GM23338 (cell line): ENCODE measurements at regions not wholly inside any gene's neighbourhood (a gene's known extent, or its start where the extent isn't known, plus 50 kb on each side); places are given as distances from the start of the nearest gene placed in this dataset.

Source experiments
- ATAC-seq: fragments of 200-7000 bp; cut with Tn5 transposase; 3 replicates; pipeline ENCODE4 v1.9.1; 2020
- DNase-seq: peaks from one replicate; pipeline ENCODE4 v3.0.0-alpha.2; 2015; ENCODE audit warnings: low spot score
- H2AFZ ChIP-seq: fragments of 200-600 bp; sonication (generic); 2 replicates; pipeline ENCODE4 v1.8.0; 2016; ENCODE audit warnings: antibody characterized with exemption, mild to moderate bottlenecking, moderate library complexity
- H3F3A ChIP-seq: fragments of 200-600 bp; sonication (generic); replicated peaks from 2 replicates; pipeline ENCODE4 v1.8.0; 2017; ENCODE audit warnings: antibody characterized with exemption, mixed run types, low read depth
- H3K27ac ChIP-seq: fragments of 200-600 bp; sonication (generic); 2 replicates; pipeline ENCODE4 v1.6.1; 2016; ENCODE audit warnings: low read depth
- H3K27me3 ChIP-seq: fragments of 200-600 bp; sonication (generic); 2 replicates; pipeline ENCODE4 v1.8.0; 2016; ENCODE audit warnings: mild to moderate bottlenecking, mixed run types, moderate library complexity; ENCODE audit not compliant: insufficient read depth
- H3K36me3 ChIP-seq: fragments of 200-600 bp; sonication (generic); 2 replicates; pipeline ENCODE4 v1.8.0; 2016; ENCODE audit warnings: mild to moderate bottlenecking; ENCODE audit not compliant: insufficient read depth
- H3K4me1 ChIP-seq: fragments of 200-600 bp; sonication (generic); 2 replicates; pipeline ENCODE4 v1.8.0; 2016; ENCODE audit warnings: mild to moderate bottlenecking, moderate library complexity; ENCODE audit not compliant: insufficient read depth
- H3K4me2 ChIP-seq: fragments of 200-600 bp; sonication (generic); 2 replicates; pipeline ENCODE4 v1.7.1; 2017; ENCODE audit warnings: mixed run types
- H3K4me3 ChIP-seq: fragments of 200-600 bp; sonication (generic); 2 replicates; pipeline ENCODE4 v1.6.1; 2016; ENCODE audit warnings: mixed run types
- H3K79me2 ChIP-seq: fragments of 200-600 bp; sonication (generic); replicated peaks from 2 replicates; pipeline ENCODE4 v1.8.0; 2017; ENCODE audit warnings: mild to moderate bottlenecking; ENCODE audit not compliant: insufficient read depth
- H3K9me2 ChIP-seq: fragments of 200-600 bp; sonication (generic); 2 replicates; pipeline ENCODE4 v1.8.0; 2017; ENCODE audit not compliant: insufficient read depth
- H4K20me1 ChIP-seq: fragments of 200-600 bp; sonication (generic); replicated peaks from 2 replicates; pipeline ENCODE4 v1.8.0; 2017; ENCODE audit warnings: mild to moderate bottlenecking; ENCODE audit not compliant: insufficient read depth
- H3K27ac Mint-ChIP-seq: 2 replicates; pipeline ENCODE4 v1.8.0; 2020; ENCODE audit warnings: inconsistent platforms, mild to moderate bottlenecking, moderate library complexity, mixed read lengths
- H3K27me3 Mint-ChIP-seq: 3 replicates; pipeline ENCODE4 v1.8.0; 2022; ENCODE audit warnings: low read depth, mild to moderate bottlenecking, moderate library complexity, mixed read lengths, inconsistent platforms; ENCODE audit not compliant: insufficient read depth, poor library complexity
- H3K36me3 Mint-ChIP-seq: 3 replicates; pipeline ENCODE4 v1.8.0; 2021; ENCODE audit warnings: low read depth, mild to moderate bottlenecking, inconsistent platforms, moderate library complexity, mixed read lengths
- H3K4me1 Mint-ChIP-seq: 3 replicates; pipeline ENCODE4 v1.8.0; 2020; ENCODE audit warnings: mild to moderate bottlenecking, inconsistent platforms, mixed read lengths
- H3K4me3 Mint-ChIP-seq: 3 replicates; pipeline ENCODE4 v1.8.0; 2021; ENCODE audit warnings: moderate library complexity, mild to moderate bottlenecking, inconsistent platforms, mixed read lengths
- H3K9me3 Mint-ChIP-seq: 3 replicates; pipeline ENCODE4 v1.8.0; 2020; ENCODE audit warnings: moderate library complexity, mild to moderate bottlenecking, inconsistent platforms, mixed read lengths
- CREB1 ChIP-seq: fragments of 250-450 bp; sonication (Bioruptor Pico); IDR thresholded peaks from 2 replicates; pipeline ENCODE4 v1.5.0; 2020; ENCODE audit warnings: low read depth, mild to moderate bottlenecking, moderate library complexity
- EZH2 ChIP-seq: fragments of 200-600 bp; sonication (generic); IDR thresholded peaks from one replicate; pipeline ENCODE4 v1.8.0; 2017; ENCODE audit warnings: antibody characterized with exemption, mild to moderate bottlenecking, low read depth; ENCODE audit not compliant: unreplicated experiment
- EZH2phosphoT487 ChIP-seq: fragments of 200-600 bp; sonication (generic); IDR thresholded peaks from one replicate; pipeline ENCODE4 v1.8.1; 2018; ENCODE audit warnings: antibody characterized with exemption; ENCODE audit not compliant: unreplicated experiment
- JUNB ChIP-seq: IDR thresholded peaks from one replicate; pipeline ENCODE4 v1.6.1; 2016; ENCODE audit warnings: antibody characterized with exemption; ENCODE audit not compliant: unreplicated experiment
- NANOG ChIP-seq: IDR thresholded peaks from 2 replicates; pipeline ENCODE4 v1.6.1; 2016; ENCODE audit warnings: antibody characterized with exemption, borderline replicate concordance
- POLR2AphosphoS5 ChIP-seq: IDR thresholded peaks from 2 replicates; pipeline ENCODE4 v1.6.1; 2016; ENCODE audit warnings: antibody characterized with exemption, low read depth
- STAT1 ChIP-seq: IDR thresholded peaks from one replicate; pipeline ENCODE4 v1.6.1; 2016; ENCODE audit warnings: antibody characterized with exemption; ENCODE audit not compliant: unreplicated experiment
- ZNF114 ChIP-seq: fragments of 250-450 bp; sonication (Bioruptor Pico); IDR thresholded peaks from 2 replicates; pipeline ENCODE4 v1.5.0; 2020; ENCODE audit warnings: mild to moderate bottlenecking, moderate library complexity
- ZNF331 ChIP-seq: fragments of 250-450 bp; sonication (Bioruptor Pico); IDR thresholded peaks from 2 replicates; pipeline ENCODE4 v1.5.0; 2020; ENCODE audit warnings: low read depth, mild to moderate bottlenecking, moderate library complexity
- TF ChIP-seq, protein P1 (sequence below): IDR thresholded peaks from one replicate; pipeline ENCODE4 v1.6.1; 2018; ENCODE audit warnings: antibody characterized with exemption; ENCODE audit not compliant: unreplicated experiment
- TF ChIP-seq, protein P2 (sequence below): IDR thresholded peaks from 2 replicates; pipeline ENCODE4 v1.6.1; 2016; ENCODE audit warnings: antibody characterized with exemption
- TF ChIP-seq, protein P3 (sequence below): fragments of 250-450 bp; sonication (Bioruptor Pico); IDR thresholded peaks from 2 replicates; pipeline ENCODE4 v1.5.0; 2020; ENCODE audit warnings: mild to moderate bottlenecking, moderate library complexity
- TF ChIP-seq, protein P4 (sequence below), 2 experiments: fragments of 200-600 bp in 1 of 2; sonication (generic) in 1 of 2; conservative IDR thresholded peaks; 2 replicates each; pipeline versions ENCODE4 v1.5.1 to v1.6.1; 2016 to 2017; ENCODE audit warnings: antibody characterized with exemption in 2 of 2, low read depth in 2 of 2, mild to moderate bottlenecking in 2 of 2, moderate library complexity in 1 of 2

DNA sequence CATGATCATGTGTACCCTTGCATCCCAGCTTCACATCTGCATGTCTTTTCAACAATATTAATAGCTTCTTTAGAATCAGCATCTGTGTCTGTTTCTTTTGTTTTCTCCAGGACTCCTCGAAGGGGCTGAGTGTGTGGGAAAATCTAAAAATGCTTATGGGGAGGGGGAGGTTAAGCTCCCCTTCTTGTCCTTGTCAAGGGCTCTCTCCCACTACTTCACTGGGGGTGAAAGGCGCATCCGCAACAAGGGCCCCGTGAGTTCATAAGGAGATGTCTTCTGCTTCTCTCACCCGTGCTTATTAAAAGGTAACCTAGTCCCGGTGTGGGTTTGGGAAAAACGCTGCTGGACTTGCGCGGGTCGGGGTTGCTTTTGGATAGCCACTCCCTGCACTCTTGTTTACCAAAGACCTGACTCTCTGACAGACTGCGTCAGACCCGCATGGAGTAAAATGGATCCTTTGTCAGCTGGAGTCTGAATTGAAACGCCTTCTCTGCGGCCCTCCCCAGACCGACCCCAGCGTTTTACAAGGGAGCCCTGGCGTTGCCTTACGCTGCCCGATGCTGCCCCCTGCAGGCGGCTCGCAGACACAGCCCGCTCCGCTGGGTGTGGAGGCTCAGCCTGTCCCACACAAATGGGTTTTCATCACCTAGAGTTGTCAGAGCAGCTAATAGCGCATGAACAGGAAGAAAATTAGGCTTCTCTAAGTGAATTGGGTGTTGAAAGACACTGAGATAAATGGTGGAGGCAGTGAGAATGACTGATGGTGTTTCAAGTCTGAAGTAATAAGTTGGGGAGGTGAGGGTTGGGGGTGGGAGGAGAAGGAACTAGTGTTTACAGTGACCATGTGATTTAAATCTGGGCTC is 53.8 kb downstream of the IER5 start:
- H3K36me3 ChIP-seq, result no peaks in the 10 kb centered on the region
- peaks cover 4% of the 10 kb centered on the region; the same call in 1 of the 2 replicates for H3K27me3 ChIP-seq
- H3K9me2 ChIP-seq, result no peaks in the 10 kb centered on the region
- H3K4me3 ChIP-seq, result peak overlapping the region; percentile 46
- Mint-ChIP-seq H3K36me3 (no peaks in the 10 kb centered on the region; the same call in 2 of the 3 replicates), H3K4me3 (peak overlapping the region; percentile 68), H3K4me1 (peaks cover 7% of the 10 kb centered on the region), H3K27me3 (peaks cover 11% of the 10 kb centered on the region), H3K27ac (0 out of 2 replicates have a peak overlapping the region, but pooled peaks have one; percentile 65), H3K9me3 (no peaks in the 10 kb centered on the region; the same call in 2 of the 3 replicates)
- no peaks in the 10 kb centered on the region for H3F3A ChIP-seq
- no peaks in the 10 kb centered on the region for H3K79me2 ChIP-seq
- TF ChIP-seq ZNF114 (no peak), JUNB (no peak), NANOG (no peak), CREB1 (CRISPR knock-in tag) (peak; percentile 27; the same call in 1 of the 2 replicates), EZH2 (no peak), POLR2AphosphoS5 (no peak), EZH2phosphoT487 (no peak), STAT1 (no peak), ZNF331 (CRISPR knock-in tag) (no peak)
- TF ChIP-seq, protein P1, sequence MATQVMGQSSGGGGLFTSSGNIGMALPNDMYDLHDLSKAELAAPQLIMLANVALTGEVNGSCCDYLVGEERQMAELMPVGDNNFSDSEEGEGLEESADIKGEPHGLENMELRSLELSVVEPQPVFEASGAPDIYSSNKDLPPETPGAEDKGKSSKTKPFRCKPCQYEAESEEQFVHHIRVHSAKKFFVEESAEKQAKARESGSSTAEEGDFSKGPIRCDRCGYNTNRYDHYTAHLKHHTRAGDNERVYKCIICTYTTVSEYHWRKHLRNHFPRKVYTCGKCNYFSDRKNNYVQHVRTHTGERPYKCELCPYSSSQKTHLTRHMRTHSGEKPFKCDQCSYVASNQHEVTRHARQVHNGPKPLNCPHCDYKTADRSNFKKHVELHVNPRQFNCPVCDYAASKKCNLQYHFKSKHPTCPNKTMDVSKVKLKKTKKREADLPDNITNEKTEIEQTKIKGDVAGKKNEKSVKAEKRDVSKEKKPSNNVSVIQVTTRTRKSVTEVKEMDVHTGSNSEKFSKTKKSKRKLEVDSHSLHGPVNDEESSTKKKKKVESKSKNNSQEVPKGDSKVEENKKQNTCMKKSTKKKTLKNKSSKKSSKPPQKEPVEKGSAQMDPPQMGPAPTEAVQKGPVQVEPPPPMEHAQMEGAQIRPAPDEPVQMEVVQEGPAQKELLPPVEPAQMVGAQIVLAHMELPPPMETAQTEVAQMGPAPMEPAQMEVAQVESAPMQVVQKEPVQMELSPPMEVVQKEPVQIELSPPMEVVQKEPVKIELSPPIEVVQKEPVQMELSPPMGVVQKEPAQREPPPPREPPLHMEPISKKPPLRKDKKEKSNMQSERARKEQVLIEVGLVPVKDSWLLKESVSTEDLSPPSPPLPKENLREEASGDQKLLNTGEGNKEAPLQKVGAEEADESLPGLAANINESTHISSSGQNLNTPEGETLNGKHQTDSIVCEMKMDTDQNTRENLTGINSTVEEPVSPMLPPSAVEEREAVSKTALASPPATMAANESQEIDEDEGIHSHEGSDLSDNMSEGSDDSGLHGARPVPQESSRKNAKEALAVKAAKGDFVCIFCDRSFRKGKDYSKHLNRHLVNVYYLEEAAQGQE, result no peak
- TF ChIP-seq, protein P2, sequence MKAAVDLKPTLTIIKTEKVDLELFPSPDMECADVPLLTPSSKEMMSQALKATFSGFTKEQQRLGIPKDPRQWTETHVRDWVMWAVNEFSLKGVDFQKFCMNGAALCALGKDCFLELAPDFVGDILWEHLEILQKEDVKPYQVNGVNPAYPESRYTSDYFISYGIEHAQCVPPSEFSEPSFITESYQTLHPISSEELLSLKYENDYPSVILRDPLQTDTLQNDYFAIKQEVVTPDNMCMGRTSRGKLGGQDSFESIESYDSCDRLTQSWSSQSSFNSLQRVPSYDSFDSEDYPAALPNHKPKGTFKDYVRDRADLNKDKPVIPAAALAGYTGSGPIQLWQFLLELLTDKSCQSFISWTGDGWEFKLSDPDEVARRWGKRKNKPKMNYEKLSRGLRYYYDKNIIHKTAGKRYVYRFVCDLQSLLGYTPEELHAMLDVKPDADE, result no peak
- TF ChIP-seq, protein P3, sequence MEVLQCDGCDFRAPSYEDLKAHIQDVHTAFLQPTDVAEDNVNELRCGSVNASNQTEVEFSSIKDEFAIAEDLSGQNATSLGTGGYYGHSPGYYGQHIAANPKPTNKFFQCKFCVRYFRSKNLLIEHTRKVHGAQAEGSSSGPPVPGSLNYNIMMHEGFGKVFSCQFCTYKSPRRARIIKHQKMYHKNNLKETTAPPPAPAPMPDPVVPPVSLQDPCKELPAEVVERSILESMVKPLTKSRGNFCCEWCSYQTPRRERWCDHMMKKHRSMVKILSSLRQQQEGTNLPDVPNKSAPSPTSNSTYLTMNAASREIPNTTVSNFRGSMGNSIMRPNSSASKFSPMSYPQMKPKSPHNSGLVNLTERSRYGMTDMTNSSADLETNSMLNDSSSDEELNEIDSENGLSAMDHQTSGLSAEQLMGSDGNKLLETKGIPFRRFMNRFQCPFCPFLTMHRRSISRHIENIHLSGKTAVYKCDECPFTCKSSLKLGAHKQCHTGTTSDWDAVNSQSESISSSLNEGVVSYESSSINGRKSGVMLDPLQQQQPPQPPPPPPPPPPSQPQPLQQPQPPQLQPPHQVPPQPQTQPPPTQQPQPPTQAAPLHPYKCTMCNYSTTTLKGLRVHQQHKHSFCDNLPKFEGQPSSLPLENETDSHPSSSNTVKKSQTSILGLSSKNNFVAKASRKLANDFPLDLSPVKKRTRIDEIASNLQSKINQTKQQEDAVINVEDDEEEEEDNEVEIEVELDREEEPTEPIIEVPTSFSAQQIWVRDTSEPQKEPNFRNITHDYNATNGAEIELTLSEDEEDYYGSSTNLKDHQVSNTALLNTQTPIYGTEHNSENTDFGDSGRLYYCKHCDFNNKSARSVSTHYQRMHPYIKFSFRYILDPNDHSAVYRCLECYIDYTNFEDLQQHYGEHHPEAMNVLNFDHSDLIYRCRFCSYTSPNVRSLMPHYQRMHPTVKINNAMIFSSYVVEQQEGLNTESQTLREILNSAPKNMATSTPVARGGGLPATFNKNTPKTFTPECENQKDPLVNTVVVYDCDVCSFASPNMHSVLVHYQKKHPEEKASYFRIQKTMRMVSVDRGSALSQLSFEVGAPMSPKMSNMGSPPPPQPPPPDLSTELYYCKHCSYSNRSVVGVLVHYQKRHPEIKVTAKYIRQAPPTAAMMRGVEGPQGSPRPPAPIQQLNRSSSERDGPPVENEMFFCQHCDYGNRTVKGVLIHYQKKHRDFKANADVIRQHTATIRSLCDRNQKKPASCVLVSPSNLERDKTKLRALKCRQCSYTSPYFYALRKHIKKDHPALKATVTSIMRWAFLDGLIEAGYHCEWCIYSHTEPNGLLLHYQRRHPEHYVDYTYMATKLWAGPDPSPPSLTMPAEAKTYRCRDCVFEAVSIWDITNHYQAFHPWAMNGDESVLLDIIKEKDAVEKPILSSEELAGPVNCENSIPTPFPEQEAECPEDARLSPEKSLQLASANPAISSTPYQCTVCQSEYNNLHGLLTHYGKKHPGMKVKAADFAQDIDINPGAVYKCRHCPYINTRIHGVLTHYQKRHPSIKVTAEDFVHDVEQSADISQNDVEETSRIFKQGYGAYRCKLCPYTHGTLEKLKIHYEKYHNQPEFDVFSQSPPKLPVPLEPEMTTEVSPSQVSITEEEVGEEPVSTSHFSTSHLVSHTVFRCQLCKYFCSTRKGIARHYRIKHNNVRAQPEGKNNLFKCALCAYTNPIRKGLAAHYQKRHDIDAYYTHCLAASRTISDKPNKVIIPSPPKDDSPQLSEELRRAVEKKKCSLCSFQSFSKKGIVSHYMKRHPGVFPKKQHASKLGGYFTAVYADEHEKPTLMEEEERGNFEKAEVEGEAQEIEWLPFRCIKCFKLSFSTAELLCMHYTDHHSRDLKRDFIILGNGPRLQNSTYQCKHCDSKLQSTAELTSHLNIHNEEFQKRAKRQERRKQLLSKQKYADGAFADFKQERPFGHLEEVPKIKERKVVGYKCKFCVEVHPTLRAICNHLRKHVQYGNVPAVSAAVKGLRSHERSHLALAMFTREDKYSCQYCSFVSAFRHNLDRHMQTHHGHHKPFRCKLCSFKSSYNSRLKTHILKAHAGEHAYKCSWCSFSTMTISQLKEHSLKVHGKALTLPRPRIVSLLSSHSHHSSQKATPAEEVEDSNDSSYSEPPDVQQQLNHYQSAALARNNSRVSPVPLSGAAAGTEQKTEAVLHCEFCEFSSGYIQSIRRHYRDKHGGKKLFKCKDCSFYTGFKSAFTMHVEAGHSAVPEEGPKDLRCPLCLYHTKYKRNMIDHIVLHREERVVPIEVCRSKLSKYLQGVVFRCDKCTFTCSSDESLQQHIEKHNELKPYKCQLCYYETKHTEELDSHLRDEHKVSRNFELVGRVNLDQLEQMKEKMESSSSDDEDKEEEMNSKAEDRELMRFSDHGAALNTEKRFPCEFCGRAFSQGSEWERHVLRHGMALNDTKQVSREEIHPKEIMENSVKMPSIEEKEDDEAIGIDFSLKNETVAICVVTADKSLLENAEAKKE, result no peak
- TF ChIP-seq, protein P4, sequence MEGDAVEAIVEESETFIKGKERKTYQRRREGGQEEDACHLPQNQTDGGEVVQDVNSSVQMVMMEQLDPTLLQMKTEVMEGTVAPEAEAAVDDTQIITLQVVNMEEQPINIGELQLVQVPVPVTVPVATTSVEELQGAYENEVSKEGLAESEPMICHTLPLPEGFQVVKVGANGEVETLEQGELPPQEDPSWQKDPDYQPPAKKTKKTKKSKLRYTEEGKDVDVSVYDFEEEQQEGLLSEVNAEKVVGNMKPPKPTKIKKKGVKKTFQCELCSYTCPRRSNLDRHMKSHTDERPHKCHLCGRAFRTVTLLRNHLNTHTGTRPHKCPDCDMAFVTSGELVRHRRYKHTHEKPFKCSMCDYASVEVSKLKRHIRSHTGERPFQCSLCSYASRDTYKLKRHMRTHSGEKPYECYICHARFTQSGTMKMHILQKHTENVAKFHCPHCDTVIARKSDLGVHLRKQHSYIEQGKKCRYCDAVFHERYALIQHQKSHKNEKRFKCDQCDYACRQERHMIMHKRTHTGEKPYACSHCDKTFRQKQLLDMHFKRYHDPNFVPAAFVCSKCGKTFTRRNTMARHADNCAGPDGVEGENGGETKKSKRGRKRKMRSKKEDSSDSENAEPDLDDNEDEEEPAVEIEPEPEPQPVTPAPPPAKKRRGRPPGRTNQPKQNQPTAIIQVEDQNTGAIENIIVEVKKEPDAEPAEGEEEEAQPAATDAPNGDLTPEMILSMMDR (conservative IDR thresholded peaks at IDR 0.05; ENCODE audit: low read depth in 2 of 2), result peak; percentile 99
- H2AFZ ChIP-seq, result peak overlapping the region; percentile 92
- H4K20me1 ChIP-seq, result no peaks in the 10 kb centered on the region
- ATAC-seq (peak; percentile 98), DNase-seq (peak; percentile 94)
- H3K4me2 ChIP-seq, result peak overlapping the region; percentile 68
- H3K4me1 ChIP-seq, result peaks cover 6% of the 10 kb centered on the region; the same call in 1 of the 2 replicates
- H3K27ac ChIP-seq, result no peak overlapping the region
